Astrocyte (in vitro differentiated cells and primary cell): ENCODE measurements at regions not wholly inside any gene's neighbourhood (a gene's known extent, or its start where the extent isn't known, plus 50 kb on each side); places are given as distances from the start of the nearest gene placed in this dataset.

Experiments
- DNase-seq: peaks from one replicate; pipeline ENCODE4 v3.0.0-alpha.2; 2010; ENCODE audit warnings: low read depth
- FAIRE-seq: peaks from 2 replicates; lab custom pipeline; 2011; peaks lifted over from hg19 to GRCh38; lab: Jason Lieb, UNC
- H2AFZ ChIP-seq: 2 replicates; pipeline ENCODE4 v1.6.0; 2012; ENCODE audit warnings: low read depth, low read length, inconsistent platforms
- H3K27ac ChIP-seq: 2 replicates; pipeline ENCODE4 v1.5.1; 2011; ENCODE audit warnings: low read depth, low read length, inconsistent platforms
- H3K27me3 ChIP-seq: 2 replicates; pipeline ENCODE4 v1.6.0; 2011; ENCODE audit warnings: low read length, inconsistent platforms; ENCODE audit not compliant: insufficient read depth
- H3K36me3 ChIP-seq: 2 replicates; pipeline ENCODE4 v1.5.1; 2011; ENCODE audit warnings: low read length, inconsistent platforms; ENCODE audit not compliant: insufficient read depth
- H3K4me1 ChIP-seq: 2 replicates; pipeline ENCODE4 v1.5.1; 2011; ENCODE audit warnings: low read length, inconsistent platforms; ENCODE audit not compliant: insufficient read depth
- H3K4me2 ChIP-seq: 2 replicates; pipeline ENCODE4 v1.6.0; 2012; ENCODE audit warnings: low read length, inconsistent platforms
- H3K4me3 ChIP-seq: 2 replicates; pipeline ENCODE4 v1.5.1; 2011; ENCODE audit warnings: low read depth, mild to moderate bottlenecking, low read length, inconsistent platforms; ENCODE audit not compliant: insufficient read depth
- H3K79me2 ChIP-seq: 2 replicates; pipeline ENCODE4 v1.6.0; 2012; ENCODE audit warnings: mild to moderate bottlenecking, low read length, inconsistent platforms; ENCODE audit not compliant: insufficient read depth
- H3K9ac ChIP-seq: 2 replicates; pipeline ENCODE4 v1.6.0; 2012; ENCODE audit warnings: mild to moderate bottlenecking, low read length, inconsistent platforms
- H3K9me3 ChIP-seq: 2 replicates; pipeline ENCODE4 v1.5.1; 2012; ENCODE audit warnings: low read depth, mild to moderate bottlenecking, low read length, inconsistent platforms; ENCODE audit not compliant: insufficient read depth
- H4K20me1 ChIP-seq: 2 replicates; pipeline ENCODE4 v1.6.0; 2012; ENCODE audit warnings: low read length, inconsistent platforms; ENCODE audit not compliant: insufficient read depth
- H3K27ac Mint-ChIP-seq: one replicate; pipeline ENCODE4 v1.8.0; 2021; ENCODE audit warnings: mild to moderate bottlenecking, mixed read lengths; ENCODE audit not compliant: unreplicated experiment
- H3K27me3 Mint-ChIP-seq: one replicate; pipeline ENCODE4 v1.8.0; 2021; ENCODE audit warnings: low read depth, mixed read lengths; ENCODE audit not compliant: unreplicated experiment
- H3K36me3 Mint-ChIP-seq: one replicate; pipeline ENCODE4 v1.8.0; 2021; ENCODE audit warnings: low read depth, mixed read lengths; ENCODE audit not compliant: unreplicated experiment
- H3K4me1 Mint-ChIP-seq: one replicate; pipeline ENCODE4 v1.8.0; 2021; ENCODE audit warnings: low read depth, mixed read lengths; ENCODE audit not compliant: unreplicated experiment
- H3K4me3 Mint-ChIP-seq: one replicate; pipeline ENCODE4 v1.8.0; 2021; ENCODE audit warnings: mild to moderate bottlenecking, moderate library complexity, mixed read lengths; ENCODE audit not compliant: unreplicated experiment
- H3K9me3 Mint-ChIP-seq: one replicate; pipeline ENCODE4 v1.8.0; 2021; ENCODE audit warnings: mild to moderate bottlenecking, mixed read lengths; ENCODE audit not compliant: unreplicated experiment
- CTCF ChIP-seq: IDR thresholded peaks from 2 replicates; pipeline ENCODE4 v1.5.1; 2011; ENCODE audit warnings: low read depth, mild to moderate bottlenecking, inconsistent platforms, low read length, moderate library complexity; ENCODE audit not compliant: insufficient read depth
- EZH2 ChIP-seq: IDR thresholded peaks from 2 replicates; pipeline ENCODE4 v1.6.1; 2012; ENCODE audit warnings: mild to moderate bottlenecking, low read length, inconsistent platforms; ENCODE audit not compliant: insufficient read depth

- Mint-ChIP-seq H3K36me3 (no peaks in the 10 kb centered on the region), H3K4me3 (no peak overlapping the region), H3K27me3 (no peaks in the 10 kb centered on the region), H3K9me3 (no peaks in the 10 kb centered on the region), H3K27ac (no peak overlapping the region), H3K4me1 (peaks cover 7% of the 10 kb centered on the region)
- H3K4me3 ChIP-seq = no peak overlapping the region
- no peak overlapping the region for H2AFZ ChIP-seq
- H3K79me2 ChIP-seq = no peaks in the 10 kb centered on the region
- H3K27ac ChIP-seq = no peak overlapping the region
- no peaks in the 10 kb centered on the region for H4K20me1 ChIP-seq
- no peaks in the 10 kb centered on the region for H3K36me3 ChIP-seq
- TF ChIP-seq EZH2 (no peak), CTCF (no peak)
- H3K27me3 ChIP-seq = no peaks in the 10 kb centered on the region
- FAIRE-seq (no peak), DNase-seq (no peak)
- no peaks in the 10 kb centered on the region for H3K9me3 ChIP-seq
- H3K4me1 ChIP-seq = no peaks in the 10 kb centered on the region
- no peak overlapping the region for H3K9ac ChIP-seq
- H3K4me2 ChIP-seq = no peak overlapping the region
Measured at GRCh38 chr3:78077842-78078241, 1037.9 kb downstream of the ROBO2 start.

- no peak for DNase-seq
- TF ChIP-seq EZH2 (no peak), CTCF (no peak)
- H3K4me1 ChIP-seq = no peaks in the 10 kb centered on the region
- Mint-ChIP-seq H3K27ac (no peak overlapping the region), H3K36me3 (no peaks in the 10 kb centered on the region), H3K27me3 (no peaks in the 10 kb centered on the region), H3K9me3 (no peaks in the 10 kb centered on the region), H3K4me1 (peaks cover 7% of the 10 kb centered on the region), H3K4me3 (no peak overlapping the region)
- no peaks in the 10 kb centered on the region for H3K36me3 ChIP-seq
- no peaks in the 10 kb centered on the region for H4K20me1 ChIP-seq
- no peak overlapping the region for H3K9ac ChIP-seq
- H3K9me3 ChIP-seq = no peaks in the 10 kb centered on the region
- no peak for FAIRE-seq
- H3K4me2 ChIP-seq = no peak overlapping the region
- H3K27me3 ChIP-seq = no peaks in the 10 kb centered on the region
- no peak overlapping the region for H3K27ac ChIP-seq
- no peak overlapping the region for H3K4me3 ChIP-seq
- H2AFZ ChIP-seq = no peak overlapping the region
- no peaks in the 10 kb centered on the region for H3K79me2 ChIP-seq
Measured at GRCh38 chr3:78079514-78079913, 1039.6 kb downstream of the ROBO2 start.

GRCh38 chr3:78086150-78086549 is 1046.3 kb downstream of the ROBO2 start:
- H3K9me3 Mint-ChIP-seq = no peaks in the 10 kb centered on the region
- Histone ChIP-seq H3K27ac (no peak overlapping the region), H3K79me2 (no peaks in the 10 kb centered on the region), H3K4me3 (no peak overlapping the region), H4K20me1 (no peaks in the 10 kb centered on the region), H3K4me2 (no peak overlapping the region), H3K9ac (no peak overlapping the region), H2AFZ (no peak overlapping the region), H3K27me3 (no peaks in the 10 kb centered on the region), H3K9me3 (no peaks in the 10 kb centered on the region), H3K4me1 (no peaks in the 10 kb centered on the region), H3K36me3 (no peaks in the 10 kb centered on the region)
- H3K4me1 Mint-ChIP-seq = no peaks in the 10 kb centered on the region
- peak; percentile 1 for DNase-seq
- FAIRE-seq = no peak
- TF ChIP-seq EZH2 (no peak), CTCF (no peak)
- no peak overlapping the region for H3K27ac Mint-ChIP-seq
- H3K27me3 Mint-ChIP-seq = no peaks in the 10 kb centered on the region
- H3K36me3 Mint-ChIP-seq = no peaks in the 10 kb centered on the region
- no peak overlapping the region for H3K4me3 Mint-ChIP-seq
